HG02571 (cell line): ENCODE measurements at regions not wholly inside any gene's neighbourhood (a gene's known extent, or its start where the extent isn't known, plus 50 kb on each side); places are given as distances from the start of the nearest gene placed in this dataset.
"Not testable (repeated sequence)": the region's sequence is repeated elsewhere in the genome, so short reads cannot be mapped to it uniquely, and the experiment has no call there.

Experiments
- ATAC-seq: cut with Tn5 transposase; IDR thresholded peaks from one replicate; pipeline ENCODE4 v1.9.1; 2021; ENCODE audit warnings: mild to moderate bottlenecking, moderate library complexity; ENCODE audit not compliant: unreplicated experiment

DNA sequence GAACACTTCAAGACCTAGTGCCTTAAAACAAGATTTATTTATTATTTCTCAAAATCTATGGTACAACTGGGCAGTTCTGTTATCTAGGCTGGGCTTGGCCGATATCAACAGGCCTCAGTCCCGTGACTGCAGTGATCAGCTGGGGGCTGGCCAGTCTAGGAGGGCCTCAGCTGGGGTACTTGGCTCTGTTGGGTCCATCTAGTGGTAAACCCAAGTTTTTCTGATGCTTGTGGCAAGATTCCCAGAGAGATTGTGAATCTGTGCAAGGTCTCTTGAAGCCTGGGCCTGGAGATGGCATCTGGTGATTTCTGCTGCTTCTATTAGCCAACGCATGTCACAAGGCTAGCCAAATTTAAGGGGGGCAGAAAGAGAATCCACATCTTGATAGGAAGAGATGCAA, 482.4 kb upstream of the SGO1 start:
- ATAC-seq = no peak

DNA sequence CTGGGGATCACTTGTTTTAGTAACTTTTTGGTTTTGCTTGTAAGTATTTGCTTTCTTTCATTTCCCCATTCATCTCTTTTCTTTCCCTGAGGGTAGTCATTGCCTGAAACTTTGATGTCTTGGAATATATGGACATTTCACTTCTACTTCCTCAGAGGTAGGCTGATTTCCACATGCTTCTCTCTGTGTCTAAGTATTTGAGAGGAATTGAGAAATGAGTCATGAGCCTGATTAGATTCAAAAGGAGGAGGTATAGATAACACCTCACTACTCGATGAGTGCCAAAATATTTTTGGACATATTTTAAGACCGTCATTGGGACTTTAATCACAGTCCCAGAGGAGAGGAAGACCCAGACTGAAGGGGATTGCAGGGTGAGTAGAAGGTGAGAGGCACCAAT, 480.1 kb upstream of the SGO1 start:
- ATAC-seq = no peak

DNA sequence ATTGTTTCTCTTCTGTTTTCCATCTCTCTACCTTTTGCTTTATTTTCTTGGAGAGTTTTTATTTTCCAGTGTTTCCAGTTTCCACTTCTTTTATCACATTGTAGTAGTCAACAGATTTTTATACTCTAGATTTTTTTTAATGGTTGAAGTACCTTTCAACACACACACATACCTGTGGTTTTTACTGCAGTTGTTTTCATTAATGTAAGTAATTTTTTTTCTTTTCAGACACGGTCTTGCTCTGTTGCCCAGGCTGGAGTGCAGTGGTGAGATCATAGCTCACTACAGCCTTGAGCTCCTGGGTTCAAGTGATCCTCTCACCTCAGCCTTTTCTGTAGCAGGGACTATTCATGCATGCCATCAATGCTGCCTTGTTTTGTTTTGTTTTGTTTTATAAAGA, 472.5 kb upstream of the SGO1 start:
- no peak for ATAC-seq

GRCh38 chr3:20657560-20657959, 471.6 kb upstream of the SGO1 start:
- ATAC-seq = no peak

DNA sequence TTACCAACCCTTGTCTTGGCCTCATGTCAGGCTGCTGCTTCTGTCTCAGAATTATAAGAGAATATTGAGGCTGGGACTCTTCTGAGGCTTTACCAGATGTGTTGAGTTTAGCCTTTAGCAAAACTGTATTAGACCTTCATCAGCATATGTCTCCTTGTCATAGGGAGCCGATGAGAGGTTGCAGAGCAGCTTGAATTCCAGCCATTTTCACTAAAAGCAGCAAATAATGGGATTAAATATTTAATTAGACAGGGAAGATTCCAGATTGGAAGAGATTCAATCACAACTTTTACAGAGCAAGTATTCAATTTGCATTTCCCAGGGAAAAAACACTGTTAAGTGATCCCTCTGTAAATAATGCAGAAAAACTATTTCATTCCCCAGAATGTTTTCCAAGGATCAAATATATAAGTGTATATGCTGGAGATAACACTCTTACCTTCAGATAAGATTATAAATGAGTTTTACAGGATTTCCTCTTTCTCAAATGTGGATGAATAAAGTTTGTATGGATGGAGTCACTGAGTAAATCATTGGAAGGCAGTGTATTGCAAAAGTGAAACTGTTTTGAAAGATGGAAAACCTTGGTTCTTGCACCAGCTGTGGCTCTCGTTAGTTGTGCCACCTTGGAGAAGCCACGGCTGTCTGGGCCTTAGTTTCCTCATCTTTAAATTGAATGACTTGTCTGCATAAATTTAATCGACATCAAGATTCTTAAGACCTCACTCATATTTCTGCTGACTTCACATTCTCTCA, 466.4 kb upstream of the SGO1 start:
- ATAC-seq = no peak

DNA sequence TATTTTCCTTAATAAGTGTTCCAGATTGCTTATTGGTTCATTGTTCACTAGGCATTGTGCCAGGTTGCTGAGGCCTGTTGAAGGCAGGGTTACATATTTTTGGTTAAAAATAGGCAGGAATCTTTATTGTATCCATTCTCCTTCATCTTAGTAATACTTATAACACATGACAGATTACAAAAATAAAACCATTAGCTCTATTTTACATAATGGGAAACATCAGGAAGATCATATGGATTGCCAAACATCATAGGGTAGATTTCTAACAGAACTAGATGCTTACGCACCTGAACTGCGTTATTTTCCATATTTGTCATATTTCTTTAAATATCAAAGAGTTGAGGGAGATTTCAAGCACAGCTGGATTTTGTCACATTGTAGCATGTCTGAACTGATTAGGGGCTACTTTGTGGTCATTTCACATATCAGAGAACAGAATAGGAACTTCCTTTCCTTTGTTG, 462.9 kb upstream of the SGO1 start:
- ATAC-seq = no peak

GRCh38 chr3:20648294-20648693, 462.3 kb upstream of the SGO1 start:
- no peak for ATAC-seq

DNA sequence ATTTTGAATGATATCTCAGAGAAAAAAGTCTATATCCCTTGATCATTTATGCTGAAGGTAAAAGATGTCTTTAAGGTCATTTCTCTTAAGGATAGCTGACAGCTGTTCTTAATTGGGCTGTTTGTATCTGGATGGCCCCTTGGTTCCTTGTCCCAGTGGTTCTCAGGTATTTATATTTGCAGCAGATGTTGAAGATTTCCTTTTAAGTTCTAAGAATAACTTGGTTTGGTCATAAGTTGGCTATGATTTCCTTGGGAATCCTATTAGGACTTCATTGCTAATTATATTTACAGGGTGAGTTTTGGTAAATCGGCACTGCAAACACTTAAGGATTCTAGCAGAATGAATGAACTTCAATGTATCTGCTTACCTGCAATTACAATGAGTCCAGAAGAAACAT, 460.4 kb upstream of the SGO1 start:
- ATAC-seq = no peak

- ATAC-seq = no peak
These were observed 459.3 kb upstream of the SGO1 start for GRCh38 chr3:20645340-20645739.

DNA sequence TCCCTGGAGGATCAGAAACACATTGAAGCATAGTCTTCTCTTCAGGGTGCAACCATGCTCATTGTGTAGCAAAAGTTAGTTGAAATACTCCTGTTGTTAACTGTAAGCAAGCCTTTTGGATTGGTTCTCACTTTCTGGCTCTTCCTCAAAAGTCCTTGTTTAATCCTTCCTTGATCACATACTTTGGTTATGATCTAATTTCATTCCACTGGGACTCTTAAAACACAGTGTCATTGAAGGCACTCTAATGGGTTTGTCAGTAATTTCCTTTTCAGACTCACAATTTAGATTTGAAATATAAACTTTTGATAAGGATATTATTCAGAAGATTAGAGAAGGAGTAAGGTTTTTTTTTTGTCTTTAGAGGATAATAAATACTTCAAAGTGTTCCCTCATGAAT, 451.7 kb upstream of the SGO1 start:
- no peak for ATAC-seq

- ATAC-seq = no peak
These were observed 436.3 kb upstream of the SGO1 start for GRCh38 chr3:20622304-20622703.

DNA sequence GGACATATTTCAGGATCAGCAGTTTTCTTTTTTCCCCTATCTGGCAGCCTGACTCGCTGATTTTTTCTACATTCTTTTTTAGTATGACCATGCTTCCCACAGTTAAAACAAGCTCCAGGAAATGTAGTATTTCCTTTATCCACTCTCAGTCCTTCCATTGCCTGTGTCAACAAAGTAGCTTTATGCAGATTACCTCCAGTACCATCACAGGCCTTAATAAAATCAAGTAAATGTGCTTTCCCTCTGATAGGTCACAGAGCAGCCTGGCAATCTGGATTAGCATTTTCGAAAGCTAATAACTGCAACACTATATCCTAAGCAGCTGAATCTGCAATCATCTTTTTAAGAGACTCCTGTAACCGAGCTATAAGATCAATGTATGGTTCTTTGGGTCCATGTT, 432.6 kb upstream of the SGO1 start:
- ATAC-seq = not testable (repeated sequence)

DNA sequence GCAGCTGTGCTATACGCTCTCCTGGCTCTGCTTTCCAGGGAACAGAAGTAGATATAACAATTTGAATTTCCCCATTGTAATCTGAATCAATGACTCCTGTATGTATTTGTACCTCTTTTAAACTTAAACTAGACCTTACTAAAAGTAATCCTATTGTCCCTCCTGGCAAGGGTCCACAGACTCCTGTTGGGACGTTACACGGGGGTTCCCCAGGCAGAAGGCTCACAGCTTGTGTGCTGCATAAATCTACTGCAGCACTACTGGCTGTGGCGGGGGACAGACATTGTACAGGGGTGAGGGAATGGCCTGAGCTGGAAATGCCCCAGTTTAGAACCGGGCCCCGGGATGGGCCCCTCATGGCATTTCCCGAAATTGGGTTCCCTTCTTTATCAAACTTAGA, 432.2 kb upstream of the SGO1 start:
- not testable (repeated sequence) for ATAC-seq

DNA sequence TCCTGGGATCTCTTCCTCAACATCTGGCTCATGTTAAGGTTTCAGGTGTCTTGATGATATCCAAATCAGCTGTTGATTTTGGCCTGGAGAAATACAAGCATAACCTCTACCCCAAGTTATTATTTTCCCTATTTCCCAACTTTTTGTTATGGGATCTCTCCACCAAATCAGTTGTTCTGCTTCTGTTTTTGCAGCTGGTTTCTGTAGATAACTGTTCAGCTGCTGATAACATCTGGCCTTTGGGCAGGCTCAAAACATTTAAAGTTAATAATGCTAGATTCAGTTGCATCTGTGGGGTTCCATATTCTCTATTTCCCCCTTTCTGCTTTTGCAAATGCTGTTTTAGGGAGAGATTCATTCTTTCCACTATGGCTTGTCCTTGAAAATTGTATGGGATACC, 430.0 kb upstream of the SGO1 start:
- ATAC-seq = not testable (repeated sequence)

DNA sequence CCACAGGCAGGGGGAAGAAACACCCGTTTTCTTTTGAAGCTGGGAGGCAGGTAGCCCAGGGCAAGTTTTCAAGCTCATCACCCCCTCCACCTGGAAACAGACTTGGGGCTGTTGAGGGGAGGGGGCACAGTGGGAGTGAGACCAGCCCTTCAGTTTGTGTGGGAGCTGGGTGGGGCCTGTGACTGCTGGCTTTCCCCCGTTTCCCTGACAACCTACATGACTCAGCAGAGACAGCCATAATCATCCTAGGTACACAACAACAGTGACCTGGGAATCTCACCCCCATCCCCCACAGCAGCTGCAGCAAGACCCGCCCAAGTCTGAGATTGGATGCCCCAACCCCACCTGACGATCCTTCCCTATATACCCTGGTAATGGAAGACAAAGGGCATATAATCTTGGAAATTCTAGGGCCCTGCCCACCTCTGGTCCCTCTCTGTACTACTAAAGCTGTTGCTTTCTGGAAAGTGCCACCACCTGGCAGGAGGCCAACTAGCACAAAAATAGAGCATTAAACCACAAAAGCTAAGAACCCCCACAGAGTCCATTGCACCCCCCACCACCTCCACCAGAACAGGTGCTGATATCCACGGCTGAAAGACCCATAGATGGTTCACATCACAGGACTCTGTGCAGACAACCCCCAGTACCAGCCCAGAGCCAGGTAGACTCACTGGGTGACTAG, 422.2 kb upstream of the SGO1 start:
- no peak for ATAC-seq

GRCh38 chr3:20604659-20605058, 418.7 kb upstream of the SGO1 start:
- no peak for ATAC-seq

GRCh38 chr3:20589275-20589674, 403.3 kb upstream of the SGO1 start:
- no peak for ATAC-seq

- ATAC-seq = no peak
These were observed 402.8 kb upstream of the SGO1 start for GRCh38 chr3:20588781-20589180.

- no peak for ATAC-seq
These were observed 397.6 kb upstream of the SGO1 start for GRCh38 chr3:20583648-20584047.

- ATAC-seq = no peak
These were observed 390.2 kb upstream of the SGO1 start for GRCh38 chr3:20576228-20576627.

GRCh38 chr3:20575146-20575545, 389.1 kb upstream of the SGO1 start:
- ATAC-seq = no peak

GRCh38 chr3:20574746-20575145, 388.7 kb upstream of the SGO1 start:
- ATAC-seq = no peak

DNA sequence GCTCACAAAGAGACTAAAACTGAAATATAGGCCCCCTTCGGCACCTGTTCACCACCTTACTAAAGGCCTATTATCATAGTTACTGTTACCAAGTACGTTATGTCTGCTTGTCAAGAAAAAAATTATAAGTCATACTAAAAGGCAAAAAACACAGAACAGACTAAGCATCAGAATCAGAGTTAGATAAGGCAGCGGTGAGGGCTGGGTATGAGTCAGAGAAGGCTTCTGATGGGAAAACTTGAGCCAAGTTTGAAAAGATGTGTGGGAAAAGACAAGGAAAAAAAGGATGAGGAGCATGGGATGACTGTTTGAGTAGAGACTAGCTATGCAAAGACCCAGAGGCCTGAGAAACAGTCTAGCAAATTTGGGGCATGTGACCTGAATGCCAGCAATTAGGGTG, 387.2 kb upstream of the SGO1 start:
- no peak for ATAC-seq
